MG63 (cell line): ENCODE measurements at regions not wholly inside any gene's neighbourhood (a gene's known extent, or its start where the extent isn't known, plus 50 kb on each side); places are given as distances from the start of the nearest gene placed in this dataset.

Experiments used
- DNase-seq: peaks from one replicate; pipeline ENCODE4 v3.0.0-alpha.2; 2020
- H3K27me3 ChIP-seq: fragments of 250-450 bp; sonication (Bioruptor Pico); 2 replicates; pipeline ENCODE4 v1.5.1; 2020; ENCODE audit warnings: mild to moderate bottlenecking, moderate library complexity
- H3K36me3 ChIP-seq: fragments of 250-450 bp; sonication (Bioruptor Pico); 2 replicates; pipeline ENCODE4 v1.5.1; 2020; ENCODE audit warnings: mild to moderate bottlenecking, moderate library complexity
- H3K4me3 ChIP-seq: fragments of 250-450 bp; sonication (Bioruptor Pico); 2 replicates; pipeline ENCODE4 v1.5.1; 2020; ENCODE audit warnings: mild to moderate bottlenecking, moderate library complexity
- H3K9me3 ChIP-seq: fragments of 250-450 bp; sonication (Bioruptor Pico); 2 replicates; pipeline ENCODE4 v1.5.1; 2020; ENCODE audit warnings: mild to moderate bottlenecking, moderate library complexity

GRCh38 chr4:165765053-165765452 is 108.0 kb upstream of the TLL1 start:
- Histone ChIP-seq H3K4me3 (no peak overlapping the region), H3K9me3 (no peaks in the 10 kb centered on the region), H3K27me3 (no peaks in the 10 kb centered on the region), H3K36me3 (no peaks in the 10 kb centered on the region)
- DNase-seq = no peak

GRCh38 chr4:165766018-165766417 is 107.0 kb upstream of the TLL1 start:
- H3K27me3 ChIP-seq = no peaks in the 10 kb centered on the region
- no peak for DNase-seq
- no peaks in the 10 kb centered on the region for H3K36me3 ChIP-seq
- H3K4me3 ChIP-seq = no peak overlapping the region
- no peaks in the 10 kb centered on the region for H3K9me3 ChIP-seq

GRCh38 chr4:165766976-165767375 is 106.1 kb upstream of the TLL1 start:
- no peak for DNase-seq
- no peaks in the 10 kb centered on the region for H3K9me3 ChIP-seq
- no peaks in the 10 kb centered on the region for H3K27me3 ChIP-seq
- no peak overlapping the region for H3K4me3 ChIP-seq
- H3K36me3 ChIP-seq = no peaks in the 10 kb centered on the region

GRCh38 chr4:165767671-165768070 is 105.4 kb upstream of the TLL1 start:
- Histone ChIP-seq H3K9me3 (no peaks in the 10 kb centered on the region), H3K27me3 (no peaks in the 10 kb centered on the region)
- DNase-seq = no peak

GRCh38 chr4:165768281-165768680 is 104.8 kb upstream of the TLL1 start:
- Histone ChIP-seq H3K27me3 (no peaks in the 10 kb centered on the region), H3K36me3 (no peaks in the 10 kb centered on the region), H3K9me3 (no peaks in the 10 kb centered on the region), H3K4me3 (no peak overlapping the region)
- no peak for DNase-seq

More at GRCh38 chr4:165767671-165768070, 105.4 kb upstream of the TLL1 start:
- Histone ChIP-seq H3K4me3 (no peak overlapping the region), H3K36me3 (no peaks in the 10 kb centered on the region)

GRCh38 chr4:165774326-165774725 is 98.7 kb upstream of the TLL1 start:
- no peaks in the 10 kb centered on the region for H3K27me3 ChIP-seq
- H3K36me3 ChIP-seq = no peaks in the 10 kb centered on the region
- no peak overlapping the region for H3K4me3 ChIP-seq
- no peaks in the 10 kb centered on the region for H3K9me3 ChIP-seq
- DNase-seq = no peak

- peak; percentile 47 for DNase-seq
- Histone ChIP-seq H3K9me3 (no peaks in the 10 kb centered on the region), H3K36me3 (no peaks in the 10 kb centered on the region), H3K27me3 (no peaks in the 10 kb centered on the region), H3K4me3 (no peak overlapping the region)
Measured at GRCh38 chr4:165779950-165780670, 92.9 kb upstream of the TLL1 start.

GRCh38 chr4:165780735-165781134 is 92.3 kb upstream of the TLL1 start:
- DNase-seq = no peak
- no peaks in the 10 kb centered on the region for H3K9me3 ChIP-seq
- H3K27me3 ChIP-seq = no peaks in the 10 kb centered on the region
- no peaks in the 10 kb centered on the region for H3K36me3 ChIP-seq
- no peak overlapping the region for H3K4me3 ChIP-seq

- H3K4me3 ChIP-seq = no peak overlapping the region
- no peaks in the 10 kb centered on the region for H3K9me3 ChIP-seq
- H3K36me3 ChIP-seq = no peaks in the 10 kb centered on the region
- H3K27me3 ChIP-seq = no peaks in the 10 kb centered on the region
- DNase-seq = no peak
Measured at GRCh38 chr4:165782623-165783022, 90.4 kb upstream of the TLL1 start.

GRCh38 chr4:165783626-165784025 is 89.4 kb upstream of the TLL1 start:
- Histone ChIP-seq H3K27me3 (no peaks in the 10 kb centered on the region), H3K9me3 (no peaks in the 10 kb centered on the region), H3K4me3 (no peak overlapping the region), H3K36me3 (no peaks in the 10 kb centered on the region)
- peak; percentile 7 for DNase-seq

GRCh38 chr4:165784672-165785071 is 88.4 kb upstream of the TLL1 start:
- no peak overlapping the region for H3K4me3 ChIP-seq
- H3K27me3 ChIP-seq = no peaks in the 10 kb centered on the region
- peak; percentile 17 for DNase-seq
- H3K9me3 ChIP-seq = no peaks in the 10 kb centered on the region
- H3K36me3 ChIP-seq = no peaks in the 10 kb centered on the region

GRCh38 chr4:165785337-165785736 is 87.7 kb upstream of the TLL1 start:
- Histone ChIP-seq H3K4me3 (no peak overlapping the region), H3K9me3 (no peaks in the 10 kb centered on the region)
- DNase-seq = no peak

GRCh38 chr4:165787516-165788274 is 85.3 kb upstream of the TLL1 start:
- Histone ChIP-seq H3K4me3 (no peak overlapping the region), H3K36me3 (no peaks in the 10 kb centered on the region), H3K27me3 (no peaks in the 10 kb centered on the region), H3K9me3 (no peaks in the 10 kb centered on the region)
- no peak for DNase-seq

More at GRCh38 chr4:165785337-165785736, 87.7 kb upstream of the TLL1 start:
- H3K36me3 ChIP-seq = no peaks in the 10 kb centered on the region
- H3K27me3 ChIP-seq = no peaks in the 10 kb centered on the region

- no peaks in the 10 kb centered on the region for H3K9me3 ChIP-seq
- no peak for DNase-seq
- no peak overlapping the region for H3K4me3 ChIP-seq
- H3K36me3 ChIP-seq = no peaks in the 10 kb centered on the region
- H3K27me3 ChIP-seq = no peaks in the 10 kb centered on the region
Measured at GRCh38 chr4:165788686-165789463, 84.2 kb upstream of the TLL1 start.

- no peaks in the 10 kb centered on the region for H3K36me3 ChIP-seq
- no peaks in the 10 kb centered on the region for H3K9me3 ChIP-seq
- H3K4me3 ChIP-seq = no peak overlapping the region
- no peak for DNase-seq
- no peaks in the 10 kb centered on the region for H3K27me3 ChIP-seq
Measured at GRCh38 chr4:165793236-165793635, 79.8 kb upstream of the TLL1 start.

GRCh38 chr4:165794834-165795233 is 78.2 kb upstream of the TLL1 start:
- DNase-seq = no peak
- H3K4me3 ChIP-seq = no peak overlapping the region
- no peaks in the 10 kb centered on the region for H3K27me3 ChIP-seq
- no peaks in the 10 kb centered on the region for H3K9me3 ChIP-seq
- H3K36me3 ChIP-seq = no peaks in the 10 kb centered on the region

GRCh38 chr4:165799384-165799815 is 73.6 kb upstream of the TLL1 start:
- no peak for DNase-seq
- Histone ChIP-seq H3K36me3 (no peaks in the 10 kb centered on the region), H3K27me3 (no peaks in the 10 kb centered on the region), H3K9me3 (no peaks in the 10 kb centered on the region), H3K4me3 (no peak overlapping the region)
